ENCODE measurements at regions not wholly inside any gene's neighbourhood (a gene's known extent, or its start where the extent isn't known, plus 50 kb on each side); places are given as distances from the start of the nearest gene placed in this dataset.

GRCh38 chr4:163776957-163777356, 282.5 kb downstream of the TMA16 start:
- no peak for TF ChIP-seq POLR2A (IDR thresholded peaks at IDR 0.05)
- TF ChIP-seq, protein P1, sequence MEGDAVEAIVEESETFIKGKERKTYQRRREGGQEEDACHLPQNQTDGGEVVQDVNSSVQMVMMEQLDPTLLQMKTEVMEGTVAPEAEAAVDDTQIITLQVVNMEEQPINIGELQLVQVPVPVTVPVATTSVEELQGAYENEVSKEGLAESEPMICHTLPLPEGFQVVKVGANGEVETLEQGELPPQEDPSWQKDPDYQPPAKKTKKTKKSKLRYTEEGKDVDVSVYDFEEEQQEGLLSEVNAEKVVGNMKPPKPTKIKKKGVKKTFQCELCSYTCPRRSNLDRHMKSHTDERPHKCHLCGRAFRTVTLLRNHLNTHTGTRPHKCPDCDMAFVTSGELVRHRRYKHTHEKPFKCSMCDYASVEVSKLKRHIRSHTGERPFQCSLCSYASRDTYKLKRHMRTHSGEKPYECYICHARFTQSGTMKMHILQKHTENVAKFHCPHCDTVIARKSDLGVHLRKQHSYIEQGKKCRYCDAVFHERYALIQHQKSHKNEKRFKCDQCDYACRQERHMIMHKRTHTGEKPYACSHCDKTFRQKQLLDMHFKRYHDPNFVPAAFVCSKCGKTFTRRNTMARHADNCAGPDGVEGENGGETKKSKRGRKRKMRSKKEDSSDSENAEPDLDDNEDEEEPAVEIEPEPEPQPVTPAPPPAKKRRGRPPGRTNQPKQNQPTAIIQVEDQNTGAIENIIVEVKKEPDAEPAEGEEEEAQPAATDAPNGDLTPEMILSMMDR (IDR thresholded peaks at IDR 0.05): no peak
- WGBS, 2 donors: 29 to 30% methylated on average over 1 of the region's 1 CpG
- intact Hi-C loops (cut with DNase I): no loop called here
- H3K27ac ChIP-seq: no peak overlapping the region
- H3K27me3 ChIP-seq: no peaks in the 10 kb centered on the region
- no peak for ATAC-seq
- no peak overlapping the region for H3K4me3 ChIP-seq
- no peak for DNase-seq
- no peaks in the 10 kb centered on the region for H3K36me3 ChIP-seq (replicated peaks in 1 of 2; ENCODE audit: insufficient read depth in 1 of 2, low read depth in 2 of 2)
- no peaks in the 10 kb centered on the region for H3K4me1 ChIP-seq
- no peaks in the 10 kb centered on the region for H3K9me3 ChIP-seq

GRCh38 chr4:163781726-163782125, 287.2 kb downstream of the TMA16 start:
- Histone ChIP-seq H3K4me3 (no peak overlapping the region), H3K36me3 (replicated peaks in 1 of 2; ENCODE audit: insufficient read depth in 1 of 2, low read depth in 2 of 2) (no peaks in the 10 kb centered on the region), H3K27me3 (no peaks in the 10 kb centered on the region), H3K27ac (no peak overlapping the region), H3K9me3 (no peaks in the 10 kb centered on the region), H3K4me1 (no peaks in the 10 kb centered on the region)
- DNase-seq (no peak), ATAC-seq (no peak)
- intact Hi-C loops (cut with DNase I): no loop called here
- TF ChIP-seq POLR2A (IDR thresholded peaks at IDR 0.05): no peak
- TF ChIP-seq, protein P1 (IDR thresholded peaks at IDR 0.05): no peak
- 23 to 42% methylated on average over 2 of the region's 2 CpGs for WGBS, 2 donors

DNA sequence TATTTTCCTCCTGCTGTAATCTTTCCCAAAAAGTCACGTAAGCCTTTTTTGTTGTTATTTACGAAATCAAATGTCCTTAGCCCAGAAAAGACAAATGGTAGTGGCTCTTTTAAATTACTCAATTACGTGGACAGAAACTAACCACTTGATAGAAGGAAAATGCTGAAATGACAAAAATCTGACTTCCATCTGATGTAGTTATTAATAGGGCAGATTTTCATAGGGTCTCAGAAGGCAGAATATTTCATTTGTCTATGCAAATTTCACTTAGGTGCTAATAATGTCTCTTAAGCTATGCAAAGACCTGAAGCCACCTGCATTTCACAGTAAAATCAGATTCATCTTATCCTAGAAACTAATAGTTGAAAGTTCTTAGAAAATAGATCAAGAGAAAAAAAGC, 295.7 kb downstream of the TMA16 start:
- Histone ChIP-seq H3K9me3 (no peaks in the 10 kb centered on the region), H3K27ac (no peak overlapping the region), H3K27me3 (no peaks in the 10 kb centered on the region), H3K4me3 (no peak overlapping the region), H3K4me1 (no peaks in the 10 kb centered on the region), H3K36me3 (replicated peaks in 1 of 2; ENCODE audit: insufficient read depth in 1 of 2, low read depth in 2 of 2) (no peaks in the 10 kb centered on the region)
- TF ChIP-seq, protein P1 (IDR thresholded peaks at IDR 0.05): no peak
- TF ChIP-seq POLR2A (IDR thresholded peaks at IDR 0.05): no peak
- DNase-seq (no peak), ATAC-seq (no peak)
- intact Hi-C loops (cut with DNase I): no loop called here
- WGBS, 2 donors: 64 to 66% methylated on average over 3 of the region's 3 CpGs

DNA sequence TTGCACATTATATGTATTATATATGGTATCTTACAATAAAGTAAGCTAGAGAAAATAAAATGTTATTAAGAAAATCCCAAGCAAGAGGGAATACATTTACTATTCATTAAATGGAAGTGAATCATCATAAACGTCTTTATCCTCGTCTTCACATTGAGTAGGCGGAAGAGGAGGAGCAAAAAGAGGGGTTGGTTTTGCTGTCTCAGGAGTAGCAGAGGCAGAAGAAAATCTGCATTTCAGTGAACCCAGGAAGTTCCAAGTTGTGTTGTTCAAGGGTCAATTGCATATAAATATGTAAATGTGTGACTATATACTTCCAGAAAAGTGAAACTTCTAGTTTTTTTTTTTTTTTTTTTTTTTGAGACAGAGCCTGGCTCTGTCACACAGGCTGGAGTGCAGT, 301.4 kb downstream of the TMA16 start:
- Histone ChIP-seq H3K9me3 (no peaks in the 10 kb centered on the region), H3K36me3 (replicated peaks in 1 of 2; ENCODE audit: insufficient read depth in 1 of 2, low read depth in 2 of 2) (no peaks in the 10 kb centered on the region), H3K27ac (no peak overlapping the region), H3K27me3 (no peaks in the 10 kb centered on the region), H3K4me1 (no peaks in the 10 kb centered on the region), H3K4me3 (no peak overlapping the region)
- 75 to 77% methylated on average over 3 of the region's 3 CpGs for WGBS, 2 donors
- ATAC-seq: no peak
- intact Hi-C loops (cut with DNase I): no loop called here
- no peak for DNase-seq
- no peak for TF ChIP-seq POLR2A (IDR thresholded peaks at IDR 0.05)
- TF ChIP-seq, protein P1 (IDR thresholded peaks at IDR 0.05): no peak

DNA sequence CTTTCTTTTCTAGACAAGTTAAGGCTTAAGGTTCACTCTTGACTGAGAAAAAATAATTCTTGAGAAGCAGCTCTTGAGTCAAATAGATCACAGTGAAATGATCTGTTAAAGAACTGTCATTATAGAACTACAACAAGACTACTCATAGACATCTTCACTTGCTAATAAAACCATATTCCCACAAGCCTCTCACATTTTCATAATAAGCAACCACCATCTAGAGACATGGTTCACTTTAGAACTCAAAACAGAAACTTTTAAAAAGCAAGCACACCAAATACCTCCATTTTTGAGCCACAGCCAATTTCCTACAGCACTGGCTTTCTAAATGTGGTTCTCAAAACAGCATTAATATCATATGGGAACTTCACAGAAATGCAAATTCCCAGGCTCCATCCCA, 309.5 kb downstream of the TMA16 start:
- Histone ChIP-seq H3K27me3 (no peaks in the 10 kb centered on the region), H3K9me3 (no peaks in the 10 kb centered on the region), H3K36me3 (replicated peaks in 1 of 2; ENCODE audit: insufficient read depth in 1 of 2, low read depth in 2 of 2) (no peaks in the 10 kb centered on the region), H3K27ac (no peak overlapping the region), H3K4me1 (no peaks in the 10 kb centered on the region), H3K4me3 (no peak overlapping the region)
- ATAC-seq: no peak
- intact Hi-C loops (cut with DNase I): no loop called here
- no peak for DNase-seq
- TF ChIP-seq, protein P1 (IDR thresholded peaks at IDR 0.05): no peak
- TF ChIP-seq POLR2A (IDR thresholded peaks at IDR 0.05): no peak

Measured in body of pancreas (tissue), 4 donors.